Esophagus squamous epithelium (tissue), 4 donors: ENCODE measurements at regions not wholly inside any gene's neighbourhood (a gene's known extent, or its start where the extent isn't known, plus 50 kb on each side); places are given as distances from the start of the nearest gene placed in this dataset.

Experiments used
- POLR2A ChIP-seq, 4 donors: fragments of 450-650 bp; IDR thresholded peaks; one replicate each; pipeline ENCODE4 v1.6.1; 2017; ENCODE audit warnings: antibody characterized with exemption in 4 of 4, mild to moderate bottlenecking in 4 of 4, moderate library complexity in 3 of 4
- TF ChIP-seq, protein P1 (sequence below), 6 experiments: fragments of 450-650 bp in 4 of 6; fragments of 200-600 bp in 2 of 6; sonication (generic) in 2 of 6; IDR thresholded peaks; one replicate each; pipeline ENCODE4 v1.5.1; 2016 to 2019; ENCODE audit warnings: antibody characterized with exemption in 6 of 6, mild to moderate bottlenecking in 4 of 6, moderate library complexity in 4 of 6

DNA sequence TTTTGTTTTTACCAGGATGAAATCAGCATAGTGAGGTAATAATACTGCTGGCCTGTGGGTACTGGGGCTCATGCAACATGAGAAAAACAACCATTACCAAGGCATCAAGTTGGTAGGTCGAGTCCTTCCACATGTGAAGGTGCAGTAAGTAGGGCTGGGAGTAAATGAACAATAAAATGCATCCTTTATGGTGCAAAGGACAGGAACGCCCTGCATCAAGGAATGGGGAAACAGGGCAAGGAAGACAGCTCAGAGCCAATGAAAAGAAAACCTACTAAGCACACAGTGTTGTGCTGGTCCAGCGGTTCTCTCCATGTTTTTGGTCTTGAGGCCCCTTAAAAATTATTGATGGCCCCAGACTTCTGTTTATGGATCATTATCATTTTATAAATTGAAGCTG lies 168.5 kb upstream of the TPM1 start:
- TF ChIP-seq POLR2A (IDR thresholded peaks at IDR 0.05), result no peak
- TF ChIP-seq, protein P1, sequence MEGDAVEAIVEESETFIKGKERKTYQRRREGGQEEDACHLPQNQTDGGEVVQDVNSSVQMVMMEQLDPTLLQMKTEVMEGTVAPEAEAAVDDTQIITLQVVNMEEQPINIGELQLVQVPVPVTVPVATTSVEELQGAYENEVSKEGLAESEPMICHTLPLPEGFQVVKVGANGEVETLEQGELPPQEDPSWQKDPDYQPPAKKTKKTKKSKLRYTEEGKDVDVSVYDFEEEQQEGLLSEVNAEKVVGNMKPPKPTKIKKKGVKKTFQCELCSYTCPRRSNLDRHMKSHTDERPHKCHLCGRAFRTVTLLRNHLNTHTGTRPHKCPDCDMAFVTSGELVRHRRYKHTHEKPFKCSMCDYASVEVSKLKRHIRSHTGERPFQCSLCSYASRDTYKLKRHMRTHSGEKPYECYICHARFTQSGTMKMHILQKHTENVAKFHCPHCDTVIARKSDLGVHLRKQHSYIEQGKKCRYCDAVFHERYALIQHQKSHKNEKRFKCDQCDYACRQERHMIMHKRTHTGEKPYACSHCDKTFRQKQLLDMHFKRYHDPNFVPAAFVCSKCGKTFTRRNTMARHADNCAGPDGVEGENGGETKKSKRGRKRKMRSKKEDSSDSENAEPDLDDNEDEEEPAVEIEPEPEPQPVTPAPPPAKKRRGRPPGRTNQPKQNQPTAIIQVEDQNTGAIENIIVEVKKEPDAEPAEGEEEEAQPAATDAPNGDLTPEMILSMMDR (IDR thresholded peaks at IDR 0.05), result no peak
